Fibroblast of skin of scalp (primary cell): ENCODE measurements at regions not wholly inside any gene's neighbourhood (a gene's known extent, or its start where the extent isn't known, plus 50 kb on each side); places are given as distances from the start of the nearest gene placed in this dataset.
A peak's percentile ranks its signal among the peaks of the same experiment; 100 is the strongest.
"Not testable (repeated sequence)": the region's sequence is repeated elsewhere in the genome, so short reads cannot be mapped to it uniquely, and the experiment has no call there.

Experiments
- DNase-seq: peaks from one replicate; pipeline ENCODE4 v3.0.0-alpha.2; 2013

- no peak for DNase-seq
Observed at GRCh38 chr12:25876383-25877045, 82.0 kb upstream of the RASSF8 start.

DNA sequence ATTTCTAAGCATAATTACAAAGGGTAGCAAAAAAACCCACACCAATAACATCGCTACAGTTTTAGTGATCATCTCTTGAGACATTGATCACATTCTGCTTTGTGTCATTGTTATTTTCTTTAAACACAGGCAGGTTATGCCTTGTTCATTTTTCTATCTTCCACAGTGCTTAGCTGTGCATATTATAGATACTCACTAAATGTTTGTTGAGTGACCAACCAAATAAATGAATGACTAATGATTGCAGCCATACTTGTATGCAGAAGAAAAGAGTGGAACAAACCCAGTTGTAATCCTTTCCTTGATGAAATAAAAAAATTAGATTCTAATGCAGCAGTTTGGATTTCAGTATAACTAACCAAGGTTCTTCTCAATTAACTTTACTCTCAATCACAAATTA is 81.0 kb upstream of the RASSF8 start:
- DNase-seq: no peak

DNA sequence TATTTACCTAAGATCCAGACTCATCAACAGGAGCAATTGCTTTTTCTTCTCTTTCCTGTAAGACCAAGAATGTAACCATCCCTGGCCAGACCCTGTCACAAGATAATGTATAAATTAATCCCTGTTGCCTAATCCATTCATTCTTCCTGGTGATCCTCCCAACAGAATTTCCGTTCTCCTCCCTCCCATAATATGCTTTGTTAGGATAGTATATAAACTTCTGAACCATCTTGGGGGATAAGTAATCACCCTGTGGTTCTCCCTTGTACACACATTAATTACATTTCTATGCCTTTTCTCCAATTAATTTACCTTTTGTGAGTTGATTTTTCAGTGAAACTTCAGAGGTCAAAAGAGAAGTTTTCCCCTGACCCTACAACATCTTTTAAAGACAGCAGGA is 76.2 kb upstream of the RASSF8 start:
- DNase-seq: no peak

DNA sequence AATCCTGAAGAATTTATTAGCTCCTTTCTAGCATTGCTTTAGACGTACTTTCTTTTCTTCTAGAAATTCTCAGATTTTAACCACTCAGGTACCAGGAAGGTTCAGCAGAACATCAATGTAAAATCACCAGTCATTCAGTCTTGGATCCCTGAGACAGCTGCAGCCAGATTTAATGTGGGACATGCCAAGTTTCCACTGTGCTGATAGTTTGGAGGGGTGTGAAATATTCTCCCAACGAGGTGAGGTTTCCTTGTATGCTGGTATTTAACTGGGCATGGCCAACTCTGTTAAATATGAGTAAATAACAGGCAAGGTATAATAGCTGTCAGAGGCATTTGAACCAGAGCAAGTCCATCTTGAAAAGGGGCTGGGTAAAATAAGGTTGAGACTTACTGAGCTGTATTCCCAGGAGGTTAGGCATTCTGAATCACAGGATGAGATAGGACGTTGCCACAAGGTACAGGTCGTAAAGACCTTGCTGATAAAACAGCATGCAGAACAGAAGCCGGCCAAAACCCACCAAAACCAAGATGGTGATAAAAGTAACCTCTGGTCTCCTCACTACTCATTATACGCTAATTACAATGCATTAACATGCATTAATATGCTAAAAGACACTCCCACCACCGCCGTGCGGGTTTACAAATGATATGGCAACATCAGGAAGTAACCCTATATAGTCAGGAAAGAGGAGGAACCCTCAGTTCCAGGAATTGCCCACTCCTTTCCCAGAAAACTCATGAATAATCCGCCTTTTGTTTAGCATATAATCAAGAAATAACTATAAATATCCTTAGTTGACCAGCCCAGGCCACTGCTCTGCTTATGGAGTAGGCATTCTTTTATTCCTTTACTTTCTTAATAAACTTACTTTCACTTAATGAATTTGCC is 75.2 kb upstream of the RASSF8 start:
- no peak for DNase-seq

GRCh38 chr12:25884024-25884919 is 74.2 kb upstream of the RASSF8 start:
- DNase-seq: no peak

GRCh38 chr12:25884920-25885234 is 73.6 kb upstream of the RASSF8 start:
- DNase-seq: no peak

GRCh38 chr12:25886396-25886795 is 72.1 kb upstream of the RASSF8 start:
- no peak for DNase-seq

DNA sequence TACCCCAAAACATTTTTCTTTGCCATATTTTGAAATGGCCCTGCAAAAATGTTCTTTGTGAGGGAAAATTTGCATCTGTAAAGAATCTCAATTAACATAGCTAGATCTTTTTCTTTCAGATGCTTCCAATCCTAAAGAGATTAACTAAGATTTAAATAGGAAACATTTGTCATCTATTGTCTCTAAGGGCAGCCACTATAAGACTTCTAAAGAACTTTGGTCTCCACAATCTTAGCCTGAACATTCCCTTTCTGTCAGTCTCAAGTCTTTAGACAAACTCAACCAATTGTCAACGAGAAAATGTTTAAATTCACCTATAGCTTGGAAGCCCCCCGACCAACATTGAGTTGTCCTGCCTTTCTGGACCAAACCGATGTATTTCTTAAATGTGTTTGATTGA is 71.1 kb upstream of the RASSF8 start:
- no peak for DNase-seq

DNA sequence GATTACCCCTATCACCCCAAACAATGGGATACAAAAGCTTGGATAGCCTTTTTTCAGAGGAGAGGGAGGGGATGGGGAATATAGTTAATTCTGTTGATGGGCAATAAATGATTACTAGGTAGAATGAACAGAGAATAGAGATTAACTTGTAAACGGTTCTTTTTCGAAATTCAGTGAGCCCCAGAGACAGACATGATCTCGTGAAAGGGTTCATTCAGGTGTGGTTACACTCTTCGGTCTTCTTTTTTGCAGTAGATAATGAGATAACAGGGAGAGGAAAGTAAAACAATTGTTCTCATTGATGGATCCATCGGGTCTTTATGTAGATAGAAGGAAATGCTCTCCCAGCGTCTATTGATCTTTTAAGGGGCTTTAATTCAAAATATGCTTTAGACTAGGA is 69.3 kb upstream of the RASSF8 start:
- no peak for DNase-seq

DNA sequence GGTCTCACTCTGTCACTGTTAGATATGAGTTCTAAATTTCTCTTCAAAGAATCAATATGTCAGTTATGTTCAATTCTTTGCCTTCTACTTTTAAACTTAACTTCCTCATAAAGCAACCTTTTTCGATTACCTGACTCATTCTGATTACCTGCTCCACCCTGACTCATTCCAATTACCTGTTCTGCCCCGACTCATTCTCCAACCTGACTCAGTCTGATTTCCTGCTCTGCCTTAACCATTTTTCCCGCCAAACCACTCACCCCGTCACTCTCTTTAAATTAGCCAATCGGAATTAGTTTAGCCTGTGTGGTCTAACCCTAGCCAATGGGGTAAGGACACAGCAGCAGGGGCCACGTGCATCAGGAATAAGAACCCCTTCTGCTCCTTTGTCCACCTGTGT is 67.4 kb upstream of the RASSF8 start:
- not testable (repeated sequence) for DNase-seq

GRCh38 chr12:25894759-25895158 is 63.7 kb upstream of the RASSF8 start:
- no peak for DNase-seq

DNA sequence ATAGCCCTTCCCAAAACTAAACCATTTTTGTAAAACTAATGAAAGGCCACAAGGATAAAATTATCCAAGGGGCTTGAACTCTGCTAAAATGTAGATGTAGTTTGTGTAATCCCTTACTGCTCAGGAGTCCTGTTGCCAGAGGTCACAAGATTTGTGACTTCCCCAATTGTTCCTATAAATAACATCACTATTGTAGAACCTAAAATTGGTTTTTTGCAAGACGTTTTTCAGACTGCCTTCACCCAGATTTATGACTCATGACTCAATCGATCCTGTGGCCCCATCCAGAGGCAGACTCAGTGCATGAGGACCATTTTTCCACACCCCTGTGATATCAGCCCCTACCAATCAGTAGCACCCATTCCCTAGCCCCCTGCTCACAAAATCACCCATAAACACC is 61.5 kb upstream of the RASSF8 start:
- no peak for DNase-seq

GRCh38 chr12:25903603-25904245 is 54.8 kb upstream of the RASSF8 start:
- no peak for DNase-seq

- peak; percentile 20 for DNase-seq
Observed at GRCh38 chr12:25904442-25904841, 54.0 kb upstream of the RASSF8 start.

GRCh38 chr12:25906651-25907340 is 51.7 kb upstream of the RASSF8 start:
- no peak for DNase-seq
